PC-3 (cell line): ENCODE measurements at regions not wholly inside any gene's neighbourhood (a gene's known extent, or its start where the extent isn't known, plus 50 kb on each side); places are given as distances from the start of the nearest gene placed in this dataset.

Experiments used
- ATAC-seq: fragments of 200-7000 bp; cut with Tn5 transposase; 2 replicates; pipeline ENCODE4 v1.9.1; 2020; ENCODE audit warnings: mild to moderate bottlenecking, moderate library complexity
- BruUV-seq: library from RNA; stranded (reverse); fragments of 400-500 nt; replicated peaks from 2 replicates; lab custom pipeline; 2021; lab: Mats Ljungman, UMichigan
- CTCF ChIA-PET: fragments of 300-600 bp; sonication (Branson Sonifier 250); formaldehyde crosslinking; loops from one replicate; lab custom pipeline; 2022; ENCODE audit warnings: antibody characterized with exemption; lab: Charles Lee
- POLR2A ChIA-PET: fragments of 300-600 bp; sonication (Branson Sonifier 250); formaldehyde crosslinking; loops from one replicate; lab custom pipeline; 2022; ENCODE audit warnings: antibody characterized with exemption; ENCODE audit not compliant: unreplicated experiment; lab: Charles Lee
- DNase-seq: peaks from one replicate; pipeline ENCODE4 v3.0.0-alpha.2; 2015
- H2AFZ ChIP-seq: fragments of 300-600 bp; sonication (generic); 2 replicates; pipeline ENCODE4 v1.6.0; 2016; ENCODE audit warnings: antibody characterized with exemption, low read length
- H3F3A ChIP-seq: fragments of 300-600 bp; sonication (generic); one replicate; pipeline ENCODE4 v1.6.0; 2017; ENCODE audit warnings: antibody characterized with exemption, low read length, control low read depth, mild to moderate bottlenecking; ENCODE audit not compliant: unreplicated experiment
- H3K27ac ChIP-seq: fragments of 300-600 bp; sonication (generic); 2 replicates; pipeline ENCODE4 v1.5.1; 2016; ENCODE audit warnings: mild to moderate bottlenecking, low read length
- H3K27me3 ChIP-seq: fragments of 300-600 bp; sonication (generic); 2 replicates; pipeline ENCODE4 v1.6.1; 2016; ENCODE audit warnings: low read length, mixed read lengths
- H3K36me3 ChIP-seq: fragments of 300-600 bp; sonication (generic); 2 replicates; pipeline ENCODE4 v1.6.1; 2016; ENCODE audit warnings: low read depth, mixed run types, low read length, mixed read lengths
- H3K4me1 ChIP-seq: fragments of 300-600 bp; sonication (generic); 2 replicates; pipeline ENCODE4 v1.5.1; 2016; ENCODE audit warnings: low read length; ENCODE audit not compliant: insufficient read depth
- H3K4me2 ChIP-seq: fragments of 300-600 bp; sonication (generic); 2 replicates; pipeline ENCODE4 v1.6.0; 2016; ENCODE audit warnings: low read length
- H3K4me3 ChIP-seq: fragments of 300-600 bp; sonication (generic); 2 replicates; pipeline ENCODE4 v1.5.1; 2016; ENCODE audit warnings: mild to moderate bottlenecking, low read length, mixed read lengths
- H3K79me2 ChIP-seq: fragments of 300-600 bp; sonication (generic); 2 replicates; pipeline ENCODE4 v1.6.1; 2017; ENCODE audit warnings: low read length, mixed read lengths
- H3K9ac ChIP-seq: fragments of 300-600 bp; sonication (generic); 2 replicates; pipeline ENCODE4 v1.6.0; 2016; ENCODE audit warnings: mild to moderate bottlenecking, low read length
- H3K9me2 ChIP-seq: fragments of 300-600 bp; sonication (generic); replicated peaks from 2 replicates; pipeline ENCODE4 v1.6.1; 2016; ENCODE audit warnings: mixed run types, low read length, mixed read lengths
- H3K9me3 ChIP-seq: fragments of 300-600 bp; sonication (generic); 2 replicates; pipeline ENCODE4 v1.6.1; 2016; ENCODE audit warnings: low read length, mixed read lengths
- H4K20me1 ChIP-seq: fragments of 300-600 bp; sonication (generic); 2 replicates; pipeline ENCODE4 v1.6.1; 2016; ENCODE audit warnings: low read length, mixed read lengths
- EZH2 ChIP-seq: fragments of 300-600 bp; sonication (generic); IDR thresholded peaks from one replicate; pipeline ENCODE4 v1.6.1; 2017; ENCODE audit warnings: antibody characterized with exemption, mild to moderate bottlenecking, low read length; ENCODE audit not compliant: unreplicated experiment
- EZH2phosphoT487 ChIP-seq: fragments of 300-600 bp; sonication (generic); IDR thresholded peaks from 2 replicates; pipeline ENCODE4 v1.6.1; 2018; ENCODE audit warnings: mild to moderate bottlenecking, antibody characterized with exemption, low read length, borderline replicate concordance
- intact Hi-C: fragments of 100-400 bp; cut with micrococcal nuclease; formaldehyde crosslinking; loops from 2 replicates; pipeline ENCODE4 v1.9.0; 2023
- TF ChIP-seq, protein P1 (sequence below): fragments of 300-600 bp; sonication (generic); conservative IDR thresholded peaks from 2 replicates; pipeline ENCODE4 v1.5.1; 2017; ENCODE audit warnings: antibody characterized with exemption, low read depth, mild to moderate bottlenecking, low read length

DNA sequence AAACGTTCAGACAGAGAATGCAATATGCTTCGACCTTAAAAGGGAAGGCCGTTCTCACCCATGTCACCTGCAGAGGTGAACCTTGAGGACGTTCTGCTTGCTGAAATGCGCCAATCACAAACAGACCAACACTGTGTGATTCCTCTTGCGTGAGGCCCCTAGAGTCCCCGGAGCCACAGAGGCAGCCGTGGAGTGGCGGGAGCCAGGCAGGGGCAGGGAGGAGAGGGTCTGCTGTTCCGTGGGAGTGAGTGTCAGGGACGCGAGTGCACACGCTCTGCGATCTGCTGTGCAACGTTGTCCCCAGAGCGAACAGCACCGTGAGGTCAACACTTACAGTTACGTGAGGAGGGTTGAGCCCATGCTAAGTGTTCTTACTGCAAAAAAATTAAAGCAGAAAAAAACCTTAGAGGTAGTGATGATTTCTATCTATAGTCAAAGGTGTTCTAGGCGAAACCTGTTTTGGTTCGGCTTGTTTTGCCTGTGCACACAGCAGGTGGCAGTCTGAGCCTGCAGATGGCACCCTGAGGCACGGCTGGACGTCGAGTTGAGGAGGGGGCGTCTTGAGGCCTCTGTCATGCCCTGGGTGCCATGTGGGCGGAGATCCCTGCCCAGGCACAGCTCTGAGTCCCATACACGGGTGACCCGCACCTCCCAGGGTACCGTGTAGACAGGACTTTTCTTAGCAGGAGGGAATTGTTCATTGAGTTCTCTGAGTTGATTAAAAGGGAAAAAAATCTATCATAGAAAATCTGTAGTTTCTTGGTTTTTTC lies 71.7 kb upstream of the FRMD1 start:
- no peaks in the 10 kb centered on the region for H3K79me2 ChIP-seq
- no peaks in the 10 kb centered on the region for H4K20me1 ChIP-seq
- no peak overlapping the region for H3K9ac ChIP-seq
- intact Hi-C loops: no loop called here
- H3K4me2 ChIP-seq: no peak overlapping the region
- no peaks in the 10 kb centered on the region for H3K9me2 ChIP-seq
- BruUV-seq: no TSS peak
- no peaks in the 10 kb centered on the region for H3K9me3 ChIP-seq
- H2AFZ ChIP-seq: no peak overlapping the region
- no peaks in the 10 kb centered on the region for H3K36me3 ChIP-seq
- no peak for ATAC-seq
- no peak for TF ChIP-seq EZH2phosphoT487
- no peak for TF ChIP-seq EZH2
- TF ChIP-seq, protein P1, sequence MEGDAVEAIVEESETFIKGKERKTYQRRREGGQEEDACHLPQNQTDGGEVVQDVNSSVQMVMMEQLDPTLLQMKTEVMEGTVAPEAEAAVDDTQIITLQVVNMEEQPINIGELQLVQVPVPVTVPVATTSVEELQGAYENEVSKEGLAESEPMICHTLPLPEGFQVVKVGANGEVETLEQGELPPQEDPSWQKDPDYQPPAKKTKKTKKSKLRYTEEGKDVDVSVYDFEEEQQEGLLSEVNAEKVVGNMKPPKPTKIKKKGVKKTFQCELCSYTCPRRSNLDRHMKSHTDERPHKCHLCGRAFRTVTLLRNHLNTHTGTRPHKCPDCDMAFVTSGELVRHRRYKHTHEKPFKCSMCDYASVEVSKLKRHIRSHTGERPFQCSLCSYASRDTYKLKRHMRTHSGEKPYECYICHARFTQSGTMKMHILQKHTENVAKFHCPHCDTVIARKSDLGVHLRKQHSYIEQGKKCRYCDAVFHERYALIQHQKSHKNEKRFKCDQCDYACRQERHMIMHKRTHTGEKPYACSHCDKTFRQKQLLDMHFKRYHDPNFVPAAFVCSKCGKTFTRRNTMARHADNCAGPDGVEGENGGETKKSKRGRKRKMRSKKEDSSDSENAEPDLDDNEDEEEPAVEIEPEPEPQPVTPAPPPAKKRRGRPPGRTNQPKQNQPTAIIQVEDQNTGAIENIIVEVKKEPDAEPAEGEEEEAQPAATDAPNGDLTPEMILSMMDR: peak; percentile 52
- no peak overlapping the region for H3K27ac ChIP-seq
- peaks cover 56% of the 10 kb centered on the region for H3K27me3 ChIP-seq
- ChIA-PET CTCF (interaction anchor here (0.6 kb wide), 1 partner anchor 1105 kb away, joined by 4 read pairs; no protein-coding TSS in a partner anchor), POLR2A (no interaction called here)
- H3K4me1 ChIP-seq: no peaks in the 10 kb centered on the region
- no peaks in the 10 kb centered on the region for H3F3A ChIP-seq
- H3K4me3 ChIP-seq: no peak overlapping the region
- DNase-seq: peak; percentile 2

DNA sequence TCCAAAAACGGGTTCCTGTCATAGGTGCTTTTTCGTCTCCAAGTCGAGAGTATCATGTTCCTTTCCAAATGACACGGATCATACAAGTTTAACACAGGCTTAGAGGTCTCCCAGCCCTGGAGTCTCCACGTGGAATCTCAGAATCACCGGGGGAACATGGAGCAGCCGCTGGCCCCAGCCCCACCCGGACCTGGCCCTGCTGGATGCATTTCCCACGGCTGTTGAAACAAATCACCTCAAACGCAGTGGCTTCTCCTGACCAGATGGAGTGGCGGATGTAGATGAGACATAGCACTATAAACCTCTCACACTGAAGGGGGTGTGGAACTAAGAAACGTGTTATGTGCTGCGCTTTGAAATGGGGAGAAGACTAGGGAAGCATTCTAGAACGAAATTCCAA lies 70.0 kb upstream of the FRMD1 start:
- TF ChIP-seq, protein P1: no peak
- no peak for TF ChIP-seq EZH2phosphoT487
- no peak for TF ChIP-seq EZH2
- CTCF ChIA-PET: no interaction called here

DNA sequence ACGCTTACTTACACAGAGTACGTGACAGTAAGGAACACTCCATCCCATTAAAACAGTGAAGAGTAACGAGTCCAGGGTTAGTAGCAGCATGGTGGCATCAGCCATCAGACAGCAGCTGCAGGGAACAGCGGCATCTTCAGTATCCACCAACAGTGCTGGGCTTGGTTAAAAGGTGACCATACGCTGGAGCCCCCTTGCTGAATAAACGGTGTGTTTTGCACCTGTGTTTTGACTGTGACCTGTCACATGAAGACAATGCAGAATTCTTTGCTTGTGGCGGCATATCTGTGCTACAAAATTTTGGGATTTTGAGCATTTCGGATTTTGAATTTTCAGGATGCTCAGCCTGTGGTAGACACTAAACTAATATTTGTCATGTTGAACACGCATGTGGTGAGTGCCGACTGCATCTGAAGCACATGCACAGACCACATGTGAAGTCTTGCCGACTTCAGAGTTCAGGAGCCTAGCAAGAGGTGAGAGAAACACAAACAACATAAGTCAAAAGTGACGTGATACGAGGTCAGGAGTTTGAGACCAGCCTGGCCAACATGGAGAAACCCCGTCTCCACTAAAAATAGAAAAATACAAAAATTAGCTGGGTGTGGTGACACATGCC lies 69.3 kb upstream of the FRMD1 start:
- Histone ChIP-seq H3K9me2 (no peaks in the 10 kb centered on the region), H2AFZ (no peak overlapping the region), H3K36me3 (no peaks in the 10 kb centered on the region), H3F3A (no peaks in the 10 kb centered on the region), H3K4me1 (no peaks in the 10 kb centered on the region), H3K4me3 (no peak overlapping the region), H4K20me1 (no peaks in the 10 kb centered on the region), H3K27ac (no peak overlapping the region), H3K9ac (no peak overlapping the region), H3K4me2 (no peak overlapping the region), H3K9me3 (no peaks in the 10 kb centered on the region), H3K27me3 (peaks cover 54% of the 10 kb centered on the region), H3K79me2 (no peaks in the 10 kb centered on the region)
- DNase-seq (no peak), ATAC-seq (no peak)
- CTCF ChIA-PET: no interaction called here
- POLR2A ChIA-PET: no interaction called here
- intact Hi-C loops: no loop called here
- TF ChIP-seq, protein P1: no peak
- TF ChIP-seq EZH2 (no peak), EZH2phosphoT487 (no peak)
- BruUV-seq: no TSS peak

More for the DNA sequence above, 70.0 kb upstream of the FRMD1 start:
- Histone ChIP-seq H4K20me1 (no peaks in the 10 kb centered on the region), H3K4me3 (no peak overlapping the region), H3K27ac (no peak overlapping the region), H3K9me3 (no peaks in the 10 kb centered on the region), H3K9me2 (no peaks in the 10 kb centered on the region), H3K79me2 (no peaks in the 10 kb centered on the region), H3K9ac (no peak overlapping the region), H3K4me2 (no peak overlapping the region), H3K36me3 (no peaks in the 10 kb centered on the region), H3K4me1 (no peaks in the 10 kb centered on the region), H2AFZ (no peak overlapping the region), H3K27me3 (peaks cover 56% of the 10 kb centered on the region), H3F3A (no peaks in the 10 kb centered on the region)
- ATAC-seq (no peak), DNase-seq (no peak)
- intact Hi-C loops: no loop called here
- POLR2A ChIA-PET: no interaction called here
- no TSS peak for BruUV-seq
